Mucosa of stomach (tissue), 1 donor: ENCODE measurements at regions not wholly inside any gene's neighbourhood (a gene's known extent, or its start where the extent isn't known, plus 50 kb on each side); places are given as distances from the start of the nearest gene placed in this dataset.
"Not testable (repeated sequence)": the region's sequence is repeated elsewhere in the genome, so short reads cannot be mapped to it uniquely, and the experiment has no call there.

Source experiments
- H3K27me3 ChIP-seq: one replicate; pipeline ENCODE4 v1.7.0; 2013; ENCODE audit warnings: mild to moderate bottlenecking, low read length; ENCODE audit not compliant: control insufficient read depth, insufficient read depth
- H3K36me3 ChIP-seq: one replicate; pipeline ENCODE4 v1.7.0; 2013; ENCODE audit warnings: low read length; ENCODE audit not compliant: control insufficient read depth, insufficient read depth
- H3K4me1 ChIP-seq: one replicate; pipeline ENCODE4 v1.7.0; 2013; ENCODE audit warnings: mild to moderate bottlenecking, low read length; ENCODE audit not compliant: control insufficient read depth, insufficient read depth
- H3K4me3 ChIP-seq: one replicate; pipeline ENCODE4 v1.7.0; 2013; ENCODE audit warnings: low read length
- H3K9ac ChIP-seq: one replicate; pipeline ENCODE4 v1.7.0; 2013; ENCODE audit warnings: mild to moderate bottlenecking, low read length, moderate library complexity
- H3K9me3 ChIP-seq: one replicate; pipeline ENCODE4 v1.7.0; 2013; ENCODE audit warnings: mild to moderate bottlenecking, low read length, moderate library complexity; ENCODE audit not compliant: control insufficient read depth
- donor health status: Pancreatic carcinoma.

GRCh38 chr9:97130387-97130786 lies 91.4 kb upstream of the CTSV start:
- H3K4me1 ChIP-seq, H3K27me3 ChIP-seq, H3K9ac ChIP-seq, H3K9me3 ChIP-seq, H3K4me3 ChIP-seq, H3K36me3 ChIP-seq: not testable (repeated sequence)

DNA sequence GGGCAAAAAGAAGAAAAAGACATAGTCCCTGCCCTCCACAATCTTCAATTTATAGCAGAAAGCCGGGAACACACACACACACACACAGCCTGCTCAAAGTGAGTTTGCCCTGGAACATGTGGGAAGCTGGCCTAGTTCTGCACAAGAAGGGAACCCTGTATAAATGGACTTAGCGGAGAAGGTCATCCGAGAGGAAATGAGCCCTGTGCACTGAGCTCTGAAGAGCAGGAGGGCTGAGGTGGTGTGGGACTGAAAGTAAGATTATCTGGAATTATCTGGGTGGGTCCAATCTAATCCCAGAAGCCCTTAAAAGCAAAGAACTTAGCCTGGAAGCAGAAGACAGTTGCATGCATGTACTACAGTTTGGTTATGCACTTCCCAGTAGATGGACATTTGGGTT lies 90.0 kb upstream of the CTSV start:
- H3K4me3 ChIP-seq = no peak overlapping the region
- H3K4me1 ChIP-seq = no peaks in the 10 kb centered on the region
- H3K36me3 ChIP-seq = no peaks in the 10 kb centered on the region
- no peaks in the 10 kb centered on the region for H3K9me3 ChIP-seq
- H3K27me3 ChIP-seq = no peaks in the 10 kb centered on the region
- no peak overlapping the region for H3K9ac ChIP-seq

DNA sequence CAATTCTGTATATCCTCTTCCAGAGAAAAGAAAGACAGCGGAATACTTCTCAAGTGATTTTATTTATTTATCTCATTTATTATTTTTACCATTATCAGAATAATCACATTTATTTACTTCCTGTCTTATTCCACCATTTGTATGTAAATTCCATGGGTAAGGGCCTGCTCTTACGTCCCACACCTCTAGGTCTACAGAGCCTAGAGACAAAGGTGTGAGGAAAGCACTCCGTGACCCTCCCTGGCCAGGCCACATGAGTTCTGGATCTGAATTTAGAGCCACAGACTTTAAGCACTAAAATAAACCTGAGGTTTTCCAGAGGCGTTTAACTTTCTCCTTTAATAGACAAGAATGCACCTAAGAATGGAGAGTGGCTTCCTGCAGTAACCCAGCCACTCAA lies 85.3 kb upstream of the CTSV start:
- H3K27me3 ChIP-seq = no peaks in the 10 kb centered on the region
- no peak overlapping the region for H3K9ac ChIP-seq
- H3K36me3 ChIP-seq = no peaks in the 10 kb centered on the region
- no peaks in the 10 kb centered on the region for H3K4me1 ChIP-seq
- no peak overlapping the region for H3K4me3 ChIP-seq
- H3K9me3 ChIP-seq = no peaks in the 10 kb centered on the region

GRCh38 chr9:97110696-97111095 lies 71.8 kb upstream of the CTSV start:
- Histone ChIP-seq H3K9me3 (no peaks in the 10 kb centered on the region), H3K27me3 (no peaks in the 10 kb centered on the region), H3K36me3 (no peaks in the 10 kb centered on the region), H3K4me3 (no peak overlapping the region), H3K4me1 (no peaks in the 10 kb centered on the region), H3K9ac (no peak overlapping the region)

GRCh38 chr9:97109194-97109811 lies 70.4 kb upstream of the CTSV start:
- Histone ChIP-seq H3K9ac (no peak overlapping the region), H3K9me3 (no peaks in the 10 kb centered on the region), H3K36me3 (no peaks in the 10 kb centered on the region), H3K27me3 (no peaks in the 10 kb centered on the region), H3K4me1 (no peaks in the 10 kb centered on the region), H3K4me3 (no peak overlapping the region)

- not testable (repeated sequence) for H3K4me1 ChIP-seq, H3K36me3 ChIP-seq, H3K27me3 ChIP-seq, H3K4me3 ChIP-seq, H3K9me3 ChIP-seq, H3K9ac ChIP-seq
These were observed 66.3 kb upstream of the CTSV start for GRCh38 chr9:97105220-97105619.

DNA sequence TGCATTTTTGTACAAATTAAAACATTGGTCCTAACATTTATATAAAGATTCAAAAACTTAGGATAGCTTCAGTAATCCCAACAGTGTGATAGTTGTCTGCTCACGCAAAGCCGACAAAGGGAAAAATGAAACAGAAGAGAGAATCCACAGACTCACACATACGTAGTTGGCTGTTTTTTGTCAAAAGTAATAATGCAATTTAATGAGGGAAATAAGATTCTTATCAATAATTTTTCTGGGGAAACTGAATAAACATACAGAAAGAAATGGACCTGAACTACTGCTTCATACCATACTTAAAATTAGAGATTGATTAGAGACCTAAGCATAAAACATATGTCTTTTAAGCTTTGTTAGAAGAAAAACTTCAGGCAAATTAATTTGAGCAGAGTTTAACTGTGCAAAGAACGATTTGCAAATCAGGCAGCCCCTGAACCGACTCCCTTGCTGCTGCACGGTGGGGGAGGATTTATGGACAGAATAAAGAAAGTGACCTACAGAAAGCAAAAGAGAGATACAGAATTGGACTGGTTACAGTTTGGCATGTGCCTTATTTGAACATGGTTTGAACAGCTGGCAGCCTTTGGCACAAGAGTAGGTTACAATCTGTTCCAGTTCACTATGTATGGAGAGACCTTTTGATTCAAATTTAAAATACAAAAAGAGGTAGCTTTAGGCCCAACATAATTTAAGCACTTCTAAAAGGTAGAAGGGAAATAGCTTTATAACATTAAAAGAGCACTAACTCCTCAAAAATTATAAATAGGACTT lies 64.9 kb upstream of the CTSV start:
- not testable (repeated sequence) for H3K9ac ChIP-seq, H3K36me3 ChIP-seq, H3K4me1 ChIP-seq, H3K27me3 ChIP-seq, H3K4me3 ChIP-seq, H3K9me3 ChIP-seq

- not testable (repeated sequence) for H3K9me3 ChIP-seq, H3K4me3 ChIP-seq, H3K36me3 ChIP-seq, H3K4me1 ChIP-seq, H3K27me3 ChIP-seq, H3K9ac ChIP-seq
These were observed 60.6 kb upstream of the CTSV start for GRCh38 chr9:97099540-97099939.

DNA sequence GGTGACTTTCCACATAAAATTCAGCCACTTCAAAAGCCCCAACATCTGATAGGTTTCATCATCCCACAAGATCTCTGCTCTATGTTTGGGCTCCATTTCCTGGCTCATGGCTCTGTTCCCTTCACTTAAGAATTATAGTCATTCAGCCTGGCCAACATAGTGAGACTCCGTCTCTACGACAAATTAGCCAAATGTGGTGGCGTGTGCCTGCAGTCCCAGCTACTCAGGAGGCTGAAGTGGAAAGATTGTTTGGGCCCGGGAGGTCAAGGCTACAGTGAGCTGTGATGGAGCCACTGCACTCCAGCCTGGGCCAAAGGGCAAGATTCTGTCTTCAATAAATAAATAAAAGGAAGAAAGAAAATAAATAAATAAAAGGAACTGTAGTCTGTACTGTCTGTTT lies 57.9 kb upstream of the CTSV start:
- no peak overlapping the region for H3K4me3 ChIP-seq
- no peaks in the 10 kb centered on the region for H3K27me3 ChIP-seq
- H3K36me3 ChIP-seq = no peaks in the 10 kb centered on the region

DNA sequence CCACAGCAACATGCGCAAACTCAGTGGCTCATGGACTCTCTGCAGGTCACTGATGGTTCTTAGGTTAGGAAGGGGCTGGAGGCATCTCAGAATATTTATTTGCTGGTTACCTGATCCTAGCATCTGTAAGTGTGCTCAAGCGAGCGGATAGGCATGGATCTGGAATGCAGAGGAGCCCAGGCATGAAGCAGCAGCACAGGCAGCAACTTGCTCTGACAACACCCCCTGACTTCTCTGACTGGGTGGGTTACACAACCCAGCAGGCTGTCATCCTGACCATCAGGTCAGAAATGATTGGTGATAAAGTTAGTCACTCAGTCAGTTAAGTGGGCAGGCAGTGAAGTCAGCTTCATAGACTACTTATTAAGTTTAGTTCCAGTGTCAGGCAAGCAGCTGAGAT lies 50.4 kb upstream of the CTSV start:
- not testable (repeated sequence) for H3K36me3 ChIP-seq, H3K4me3 ChIP-seq, H3K9me3 ChIP-seq, H3K27me3 ChIP-seq, H3K4me1 ChIP-seq, H3K9ac ChIP-seq

More for the DNA sequence above, 57.9 kb upstream of the CTSV start:
- no peak overlapping the region for H3K9ac ChIP-seq
- H3K4me1 ChIP-seq = no peaks in the 10 kb centered on the region
- no peaks in the 10 kb centered on the region for H3K9me3 ChIP-seq
